Stimulated activated naive CD8-positive, alpha-beta T cell treated with anti-CD3 and anti-CD28 coated beads, Interleukin-15, Interleukin-2, amounts not matched to agents 100 ng/mL and 50 ng/mL, for 24 hours (primary cell): ENCODE measurements at regions not wholly inside any gene's neighbourhood (a gene's known extent, or its start where the extent isn't known, plus 50 kb on each side); places are given as distances from the start of the nearest gene placed in this dataset.
"Not testable (repeated sequence)": the region's sequence is repeated elsewhere in the genome, so short reads cannot be mapped to it uniquely, and the experiment has no call there.

Experiments
- H3K27ac Mint-ChIP-seq: one replicate; pipeline ENCODE4 v1.8.0; 2021; ENCODE audit warnings: mild to moderate bottlenecking, mixed read lengths
- H3K27me3 Mint-ChIP-seq: one replicate; pipeline ENCODE4 v1.8.0; 2021; ENCODE audit warnings: mixed read lengths
- H3K36me3 Mint-ChIP-seq: one replicate; pipeline ENCODE4 v1.8.0; 2021; ENCODE audit warnings: low read depth, mixed read lengths
- H3K4me1 Mint-ChIP-seq: one replicate; pipeline ENCODE4 v1.8.0; 2021; ENCODE audit warnings: low read depth, mixed read lengths
- H3K4me3 Mint-ChIP-seq: one replicate; pipeline ENCODE4 v1.8.0; 2021; ENCODE audit warnings: mild to moderate bottlenecking, mixed read lengths
- H3K9me3 Mint-ChIP-seq: one replicate; pipeline ENCODE4 v1.8.0; 2021; ENCODE audit warnings: mixed read lengths

DNA sequence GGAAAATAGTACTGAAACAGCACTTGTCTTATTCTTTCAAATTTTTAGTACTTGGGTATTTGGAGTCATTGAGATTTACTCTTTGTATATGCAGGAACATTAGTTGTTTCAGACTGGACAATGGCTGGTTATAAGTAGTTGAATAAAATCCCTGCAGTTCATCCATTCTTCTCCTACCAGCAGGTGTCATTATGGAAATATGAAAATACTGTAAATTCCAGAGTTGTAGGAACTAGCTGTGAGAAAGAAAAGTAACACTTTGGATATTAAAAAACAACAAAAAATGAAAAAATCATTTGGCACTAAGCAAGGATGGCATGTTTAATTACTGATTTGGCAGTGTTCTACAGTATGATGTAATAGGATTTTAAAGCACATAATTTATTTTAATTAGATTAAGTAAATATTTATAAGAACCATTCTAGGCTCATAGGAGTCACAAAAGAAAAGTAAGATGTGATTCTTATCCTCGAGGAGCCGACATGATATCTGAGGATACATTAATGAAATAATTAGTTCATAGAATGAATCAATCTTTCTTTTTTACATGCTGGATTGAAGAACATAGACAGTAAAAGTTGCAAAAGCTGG lies 155.3 kb downstream of the KCNRG start:
- Mint-ChIP-seq H3K36me3 (no peaks in the 10 kb centered on the region), H3K4me3 (no peak overlapping the region), H3K9me3 (peaks cover 3% of the 10 kb centered on the region)

DNA sequence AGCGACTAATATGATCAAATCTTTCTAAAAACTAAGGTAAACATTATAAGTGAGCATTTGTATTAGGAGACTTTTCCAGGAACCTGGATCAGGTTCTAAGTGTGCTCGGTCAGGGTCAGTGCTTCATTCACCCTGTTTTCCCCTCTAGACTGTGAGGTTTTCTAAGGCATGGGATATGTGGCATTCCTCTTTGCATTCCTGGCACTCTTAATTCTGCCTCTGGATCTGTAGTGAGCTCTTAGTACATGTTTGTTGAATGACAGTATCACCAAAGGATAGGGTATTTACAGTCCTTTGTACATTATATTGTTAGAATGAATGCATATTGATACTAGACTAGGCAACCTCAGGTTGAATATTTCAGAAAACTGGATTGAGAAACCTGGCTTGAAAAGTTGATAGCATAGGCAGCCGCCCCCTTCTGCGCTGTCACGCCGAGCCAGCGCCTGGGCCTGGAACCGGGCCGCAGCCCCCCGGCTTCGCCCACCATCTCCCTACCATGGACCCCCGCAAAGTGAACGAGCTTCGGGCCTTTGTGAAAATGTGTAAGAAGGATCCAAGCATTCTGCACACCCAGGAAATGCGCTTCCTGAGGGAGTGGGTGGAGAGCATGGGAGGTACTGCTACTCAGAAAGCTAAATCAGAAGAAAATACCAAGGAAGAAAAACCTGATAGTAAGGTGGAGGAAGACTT lies 156.5 kb downstream of the KCNRG start:
- Mint-ChIP-seq H3K9me3 (no peaks in the 10 kb centered on the region), H3K27me3 (no peaks in the 10 kb centered on the region), H3K4me3 (no peak overlapping the region), H3K4me1 (peaks cover 14% of the 10 kb centered on the region), H3K36me3 (no peaks in the 10 kb centered on the region), H3K27ac (no peak overlapping the region)

More for the DNA sequence above, 155.3 kb downstream of the KCNRG start:
- H3K27me3 Mint-ChIP-seq: peaks cover 3% of the 10 kb centered on the region
- H3K27ac Mint-ChIP-seq: no peak overlapping the region
- H3K4me1 Mint-ChIP-seq: peaks cover 14% of the 10 kb centered on the region

GRCh38 chr13:50173045-50173444 lies 157.8 kb downstream of the KCNRG start:
- not testable (repeated sequence) for H3K4me3 Mint-ChIP-seq, H3K27me3 Mint-ChIP-seq, H3K36me3 Mint-ChIP-seq, H3K9me3 Mint-ChIP-seq, H3K27ac Mint-ChIP-seq, H3K4me1 Mint-ChIP-seq

DNA sequence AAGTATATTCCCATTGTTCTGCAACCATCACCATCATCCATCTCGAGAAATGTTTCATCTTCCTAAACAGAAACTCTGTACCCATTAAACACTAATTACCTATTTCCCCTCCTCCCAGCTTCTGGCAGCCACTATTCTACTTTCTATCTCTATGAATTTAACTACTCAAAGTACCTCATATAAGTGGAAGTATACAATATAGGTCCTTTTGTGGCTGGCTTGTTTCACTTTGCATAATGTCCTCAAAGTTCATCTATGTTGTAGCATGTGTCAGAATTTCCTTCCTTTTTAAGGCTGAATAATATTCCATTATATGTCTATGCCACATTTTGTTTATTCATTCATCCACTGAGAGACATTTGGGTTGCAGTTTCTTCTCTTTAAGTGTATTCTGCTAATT lies 159.4 kb downstream of the KCNRG start:
- peaks cover 5% of the 10 kb centered on the region for H3K27me3 Mint-ChIP-seq
- H3K27ac Mint-ChIP-seq: no peak overlapping the region
- H3K4me3 Mint-ChIP-seq: no peak overlapping the region
- no peaks in the 10 kb centered on the region for H3K36me3 Mint-ChIP-seq
- H3K9me3 Mint-ChIP-seq: no peaks in the 10 kb centered on the region
- peaks cover 4% of the 10 kb centered on the region for H3K4me1 Mint-ChIP-seq

DNA sequence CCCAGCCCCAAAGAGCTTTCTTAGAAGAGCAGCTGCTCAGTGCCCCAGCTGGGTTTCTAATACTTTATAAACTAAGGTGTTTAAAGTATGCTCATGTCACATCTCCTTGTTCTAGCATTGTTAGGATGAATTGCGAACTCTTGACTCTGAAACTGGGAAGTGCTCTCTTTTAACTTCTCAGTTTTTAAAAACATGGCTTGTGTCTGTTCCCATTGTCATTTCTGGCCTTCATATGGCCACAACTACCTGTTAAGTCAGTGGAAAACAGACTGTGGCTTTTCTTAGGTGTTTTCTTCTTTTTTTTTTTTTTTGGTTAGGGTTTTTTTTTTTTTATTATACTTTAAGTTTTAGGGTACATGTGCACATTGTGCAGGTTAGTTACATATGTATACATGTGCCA lies 164.7 kb downstream of the KCNRG start:
- Mint-ChIP-seq H3K4me3 (no peak overlapping the region), H3K27me3 (peaks cover 5% of the 10 kb centered on the region), H3K9me3 (no peaks in the 10 kb centered on the region), H3K27ac (no peak overlapping the region), H3K4me1 (no peaks in the 10 kb centered on the region), H3K36me3 (no peaks in the 10 kb centered on the region)

DNA sequence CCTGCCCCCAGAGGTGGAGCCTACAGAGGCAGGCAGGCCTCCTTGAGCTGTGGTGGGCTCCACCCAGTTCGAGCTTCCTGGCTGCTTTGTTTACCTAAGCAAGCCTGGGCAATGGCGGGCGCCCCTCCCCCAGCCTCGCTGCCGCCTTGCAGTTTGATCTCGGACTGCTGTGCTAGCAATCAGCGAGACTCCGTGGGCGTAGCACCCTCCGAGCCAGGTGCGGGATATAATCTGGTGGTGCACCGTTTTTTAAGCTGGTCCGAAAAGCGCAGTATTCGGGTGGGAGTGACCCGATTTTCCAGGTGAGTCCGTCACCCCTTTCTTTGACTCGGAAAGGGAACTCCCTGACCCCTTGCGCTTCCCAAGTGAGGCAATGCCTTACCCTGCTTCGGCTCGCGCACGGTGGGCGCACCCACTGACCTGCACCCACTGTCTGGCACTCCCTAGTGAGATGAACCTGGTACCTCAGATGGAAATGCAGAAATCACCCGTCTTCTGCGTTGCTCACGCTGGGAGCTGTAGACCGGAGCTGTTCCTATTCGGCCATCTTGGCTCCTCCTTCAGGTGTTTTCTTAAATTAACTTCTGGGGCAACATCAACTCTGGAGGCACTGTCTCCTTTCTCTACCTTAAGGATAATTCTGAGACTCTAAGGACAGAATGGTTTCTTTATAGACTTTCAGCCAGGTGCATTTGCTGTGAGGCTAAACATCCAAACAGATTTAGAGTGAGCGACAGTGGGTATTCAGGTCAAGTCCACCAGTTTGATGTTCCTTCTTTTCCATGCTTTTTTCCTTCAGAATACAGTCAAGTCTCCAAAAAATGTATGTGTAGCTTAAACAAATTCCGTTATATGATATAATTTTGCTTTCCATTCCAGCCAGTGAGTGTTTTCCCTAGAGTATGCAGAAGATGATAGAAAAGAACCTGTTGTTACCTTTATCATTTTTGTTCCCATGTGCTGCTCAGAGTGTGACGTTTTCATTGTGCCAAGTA lies 170.8 kb downstream of the KCNRG start:
- H3K4me1 Mint-ChIP-seq, H3K9me3 Mint-ChIP-seq, H3K36me3 Mint-ChIP-seq, H3K27ac Mint-ChIP-seq: not testable (repeated sequence)
- H3K4me3 Mint-ChIP-seq: peak overlapping the region; percentile 21
- peaks cover 10% of the 10 kb centered on the region for H3K27me3 Mint-ChIP-seq

GRCh38 chr13:50187352-50188029 lies 172.2 kb downstream of the KCNRG start:
- no peak overlapping the region for H3K27ac Mint-ChIP-seq
- no peak overlapping the region for H3K4me3 Mint-ChIP-seq
- no peaks in the 10 kb centered on the region for H3K9me3 Mint-ChIP-seq
- H3K36me3 Mint-ChIP-seq: no peaks in the 10 kb centered on the region
- H3K4me1 Mint-ChIP-seq: peaks cover 10% of the 10 kb centered on the region
- peaks cover 10% of the 10 kb centered on the region for H3K27me3 Mint-ChIP-seq

- Mint-ChIP-seq H3K27me3 (peaks cover 10% of the 10 kb centered on the region), H3K9me3 (no peaks in the 10 kb centered on the region), H3K4me1 (peaks cover 16% of the 10 kb centered on the region), H3K4me3 (no peak overlapping the region), H3K27ac (no peak overlapping the region), H3K36me3 (no peaks in the 10 kb centered on the region)
Observed at GRCh38 chr13:50188696-50189095, 173.5 kb downstream of the KCNRG start.

DNA sequence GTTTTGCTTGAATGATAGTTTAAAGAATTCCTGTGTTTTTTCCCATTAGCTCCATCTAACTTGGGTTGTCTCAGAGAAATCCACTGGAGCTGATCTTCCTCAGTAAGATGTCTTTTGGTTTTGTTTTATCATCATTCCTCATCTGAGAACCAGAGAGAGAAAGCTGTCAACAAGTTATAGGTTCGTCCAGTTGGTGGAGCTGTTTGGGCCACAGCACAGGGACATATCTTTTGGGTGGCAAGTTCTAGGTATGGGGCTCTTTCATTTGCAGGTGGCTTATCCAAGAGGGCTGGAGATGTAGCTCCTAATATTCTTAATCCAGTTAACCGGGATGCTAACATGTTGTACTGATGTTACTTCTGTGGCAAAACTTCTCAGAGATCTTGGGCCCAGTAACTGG lies 174.2 kb downstream of the KCNRG start:
- Mint-ChIP-seq H3K9me3 (no peaks in the 10 kb centered on the region), H3K4me1 (peaks cover 24% of the 10 kb centered on the region), H3K36me3 (no peaks in the 10 kb centered on the region), H3K4me3 (no peak overlapping the region), H3K27me3 (peaks cover 10% of the 10 kb centered on the region), H3K27ac (no peak overlapping the region)

DNA sequence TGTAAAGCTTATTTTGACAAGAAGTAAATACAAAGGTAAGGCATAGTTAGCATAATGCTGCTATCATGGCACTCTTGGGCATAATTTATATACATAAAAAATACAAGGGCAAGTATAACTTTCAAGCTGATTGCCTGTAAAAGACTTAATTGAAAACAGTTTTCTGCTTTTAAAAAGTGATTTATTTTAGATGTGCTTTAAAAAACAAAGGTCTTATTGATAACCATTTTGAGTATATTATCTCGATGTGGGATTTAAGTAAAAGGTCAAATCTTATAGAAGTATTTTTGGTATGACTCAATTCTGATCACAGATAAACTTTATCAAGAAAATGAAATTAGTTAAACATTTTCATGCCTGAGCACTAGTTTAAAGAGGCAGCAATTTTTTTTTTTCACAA lies 175.8 kb downstream of the KCNRG start:
- no peaks in the 10 kb centered on the region for H3K36me3 Mint-ChIP-seq
- H3K27ac Mint-ChIP-seq: no peak overlapping the region
- H3K27me3 Mint-ChIP-seq: peaks cover 14% of the 10 kb centered on the region
- H3K4me3 Mint-ChIP-seq: no peak overlapping the region
- peaks cover 3% of the 10 kb centered on the region for H3K9me3 Mint-ChIP-seq
- peaks cover 24% of the 10 kb centered on the region for H3K4me1 Mint-ChIP-seq

- H3K9me3 Mint-ChIP-seq: peaks cover 3% of the 10 kb centered on the region
- no peak overlapping the region for H3K27ac Mint-ChIP-seq
- H3K27me3 Mint-ChIP-seq: peaks cover 20% of the 10 kb centered on the region
- no peak overlapping the region for H3K4me3 Mint-ChIP-seq
- peaks cover 24% of the 10 kb centered on the region for H3K4me1 Mint-ChIP-seq
- H3K36me3 Mint-ChIP-seq: no peaks in the 10 kb centered on the region
Observed at GRCh38 chr13:50192272-50192813, 177.1 kb downstream of the KCNRG start.

- Mint-ChIP-seq H3K4me3 (no peak overlapping the region), H3K9me3 (peaks cover 7% of the 10 kb centered on the region), H3K4me1 (peaks cover 24% of the 10 kb centered on the region), H3K27ac (no peak overlapping the region), H3K36me3 (peaks cover 5% of the 10 kb centered on the region), H3K27me3 (peaks cover 12% of the 10 kb centered on the region)
Observed at GRCh38 chr13:50195045-50195444, 179.8 kb downstream of the KCNRG start.

- Mint-ChIP-seq H3K27ac (no peak overlapping the region), H3K36me3 (peaks cover 5% of the 10 kb centered on the region), H3K9me3 (peaks cover 7% of the 10 kb centered on the region), H3K4me3 (no peak overlapping the region), H3K27me3 (peaks cover 9% of the 10 kb centered on the region), H3K4me1 (peaks cover 24% of the 10 kb centered on the region)
Observed at GRCh38 chr13:50196118-50196517, 180.9 kb downstream of the KCNRG start.

GRCh38 chr13:50197705-50198104 lies 182.5 kb downstream of the KCNRG start:
- peaks cover 5% of the 10 kb centered on the region for H3K36me3 Mint-ChIP-seq

More at GRCh38 chr13:50197705-50198104, 182.5 kb downstream of the KCNRG start:
- Mint-ChIP-seq H3K4me1 (peaks cover 12% of the 10 kb centered on the region), H3K4me3 (no peak overlapping the region), H3K9me3 (peaks cover 7% of the 10 kb centered on the region), H3K27me3 (peaks cover 14% of the 10 kb centered on the region), H3K27ac (peak overlapping the region; percentile 9)
